ENCODE measurements at regions not wholly inside any gene's neighbourhood (a gene's known extent, or its start where the extent isn't known, plus 50 kb on each side); places are given as distances from the start of the nearest gene placed in this dataset.
A peak's percentile ranks its signal among the peaks of the same experiment; 100 is the strongest.
"Not testable (repeated sequence)": the region's sequence is repeated elsewhere in the genome, so short reads cannot be mapped to it uniquely, and the experiment has no call there.

DNA sequence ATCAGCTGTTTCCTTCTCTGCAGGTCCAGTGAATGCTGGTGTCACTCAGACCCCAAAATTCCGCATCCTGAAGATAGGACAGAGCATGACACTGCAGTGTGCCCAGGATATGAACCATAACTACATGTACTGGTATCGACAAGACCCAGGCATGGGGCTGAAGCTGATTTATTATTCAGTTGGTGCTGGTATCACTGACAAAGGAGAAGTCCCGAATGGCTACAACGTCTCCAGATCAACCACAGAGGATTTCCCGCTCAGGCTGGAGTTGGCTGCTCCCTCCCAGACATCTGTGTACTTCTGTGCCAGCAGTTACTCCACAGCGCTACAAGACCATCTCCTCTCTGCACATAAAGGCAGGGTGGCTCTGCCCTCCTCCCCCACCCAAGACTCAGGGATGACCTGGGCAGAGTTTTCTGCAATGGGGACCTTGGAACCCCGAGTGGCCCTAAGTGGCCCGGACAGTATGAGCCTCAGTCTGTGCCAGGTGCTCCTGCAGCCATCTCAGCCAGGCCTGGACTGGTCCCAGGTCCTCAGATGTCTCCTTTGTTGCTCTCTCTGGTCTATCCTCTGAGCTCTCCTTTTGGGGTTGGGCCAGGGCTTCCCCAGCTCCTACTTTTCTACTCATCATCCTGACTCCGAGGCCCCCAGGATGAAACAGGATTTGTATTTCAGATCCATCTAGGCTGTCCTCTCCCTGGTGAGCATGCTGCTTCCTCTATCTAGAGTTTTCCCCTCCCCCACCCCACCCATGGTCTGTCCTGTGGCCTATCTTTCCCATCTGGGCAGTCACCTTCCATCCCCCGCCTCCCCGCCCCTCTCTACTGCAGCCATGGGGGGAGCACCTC lies 212.1 kb upstream of the PRSS58 start:
- H3K27ac ChIP-seq, result no peak overlapping the region
- TF ChIP-seq, protein P1, sequence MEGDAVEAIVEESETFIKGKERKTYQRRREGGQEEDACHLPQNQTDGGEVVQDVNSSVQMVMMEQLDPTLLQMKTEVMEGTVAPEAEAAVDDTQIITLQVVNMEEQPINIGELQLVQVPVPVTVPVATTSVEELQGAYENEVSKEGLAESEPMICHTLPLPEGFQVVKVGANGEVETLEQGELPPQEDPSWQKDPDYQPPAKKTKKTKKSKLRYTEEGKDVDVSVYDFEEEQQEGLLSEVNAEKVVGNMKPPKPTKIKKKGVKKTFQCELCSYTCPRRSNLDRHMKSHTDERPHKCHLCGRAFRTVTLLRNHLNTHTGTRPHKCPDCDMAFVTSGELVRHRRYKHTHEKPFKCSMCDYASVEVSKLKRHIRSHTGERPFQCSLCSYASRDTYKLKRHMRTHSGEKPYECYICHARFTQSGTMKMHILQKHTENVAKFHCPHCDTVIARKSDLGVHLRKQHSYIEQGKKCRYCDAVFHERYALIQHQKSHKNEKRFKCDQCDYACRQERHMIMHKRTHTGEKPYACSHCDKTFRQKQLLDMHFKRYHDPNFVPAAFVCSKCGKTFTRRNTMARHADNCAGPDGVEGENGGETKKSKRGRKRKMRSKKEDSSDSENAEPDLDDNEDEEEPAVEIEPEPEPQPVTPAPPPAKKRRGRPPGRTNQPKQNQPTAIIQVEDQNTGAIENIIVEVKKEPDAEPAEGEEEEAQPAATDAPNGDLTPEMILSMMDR (IDR thresholded peaks at IDR 0.05), result no peak
- no peak for TF ChIP-seq ZFX (IDR thresholded peaks at IDR 0.05; ENCODE audit: borderline replicate concordance)

DNA sequence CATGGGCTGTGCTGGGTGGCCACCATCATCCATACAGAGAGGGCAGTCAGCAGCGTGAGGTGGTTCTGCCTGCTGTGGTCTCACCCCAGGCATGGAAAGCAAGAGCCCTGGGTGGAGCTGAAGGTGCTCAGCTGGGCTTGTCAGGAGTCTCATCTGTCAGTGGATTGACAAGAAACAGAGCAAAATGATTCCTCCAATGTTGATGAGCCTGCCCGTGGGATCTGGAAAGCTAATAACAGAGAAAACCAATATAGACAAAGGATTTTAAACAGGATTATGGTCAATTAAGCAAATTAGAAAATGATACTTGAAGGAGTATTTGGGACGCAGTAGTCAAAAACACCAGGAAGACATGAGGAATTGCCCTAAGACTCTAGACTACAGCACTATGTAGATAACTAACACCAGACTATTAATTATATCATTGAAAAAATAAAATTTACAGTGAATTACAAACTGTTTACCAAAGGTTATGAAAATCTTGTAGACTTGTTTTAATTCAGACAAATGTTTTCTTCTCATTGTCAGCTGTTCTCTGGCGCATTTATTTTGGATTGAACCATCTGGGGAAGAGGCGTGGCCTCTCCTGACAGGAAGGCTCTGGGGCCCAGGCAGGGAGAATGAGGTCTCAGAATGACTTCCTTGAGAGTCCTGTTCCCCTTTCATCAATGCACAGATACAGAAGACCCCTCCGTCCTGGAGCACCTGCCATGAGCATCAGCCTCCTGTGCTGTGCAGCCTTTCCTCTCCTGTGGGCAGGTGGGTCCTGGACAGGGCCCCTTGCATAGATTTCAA lies 211.2 kb upstream of the PRSS58 start:
- H3K27ac ChIP-seq, result no peak overlapping the region
- TF ChIP-seq ZFX (IDR thresholded peaks at IDR 0.05; ENCODE audit: borderline replicate concordance), result no peak

DNA sequence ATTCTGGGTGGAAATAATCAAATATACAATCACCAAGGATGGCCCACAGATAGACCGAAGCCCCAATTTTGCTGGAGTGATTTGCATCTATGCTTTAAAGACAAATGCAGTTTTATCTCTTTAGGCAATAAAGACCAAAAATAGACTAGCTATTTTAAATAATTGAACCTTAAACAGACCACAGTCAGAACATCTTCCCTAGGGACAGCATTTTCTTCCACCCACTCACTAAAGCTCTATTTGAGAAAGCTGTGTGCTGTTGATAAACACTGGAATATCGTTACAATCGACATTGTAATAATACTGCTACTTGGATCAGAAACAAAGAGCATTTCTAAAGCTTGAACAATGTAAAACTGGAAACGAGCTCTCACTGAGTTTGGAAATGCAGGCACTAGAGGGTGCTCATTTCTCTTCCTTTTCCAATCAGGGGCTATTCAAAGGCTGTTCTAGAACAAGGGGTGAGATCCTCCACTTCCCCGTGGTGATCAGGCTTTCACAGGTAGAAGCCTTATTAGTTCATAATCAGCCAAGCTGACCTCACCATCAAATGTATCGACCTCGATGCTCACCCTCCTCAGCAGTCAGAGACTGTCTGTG lies 209.3 kb upstream of the PRSS58 start:
- H3K27ac ChIP-seq, result not testable (repeated sequence)

DNA sequence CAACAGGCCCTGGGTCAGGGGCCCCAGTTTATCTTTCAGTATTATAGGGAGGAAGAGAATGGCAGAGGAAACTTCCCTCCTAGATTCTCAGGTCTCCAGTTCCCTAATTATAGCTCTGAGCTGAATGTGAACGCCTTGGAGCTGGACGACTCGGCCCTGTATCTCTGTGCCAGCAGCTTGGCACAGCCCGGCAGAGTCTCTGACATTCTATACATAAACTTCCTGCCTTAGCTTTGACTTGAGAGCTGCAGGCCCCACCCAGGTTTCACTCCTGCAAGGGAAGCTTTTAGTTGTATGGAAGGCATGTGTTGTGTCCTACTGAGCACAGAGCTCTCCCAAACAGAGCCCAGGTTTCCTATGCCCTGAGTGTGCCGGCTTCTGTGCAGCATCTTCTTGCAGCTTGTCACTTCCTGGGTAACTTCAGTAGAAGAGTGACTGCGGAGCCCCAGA lies 205.6 kb upstream of the PRSS58 start:
- H3K27ac ChIP-seq, result no peak overlapping the region
- no peak for TF ChIP-seq ZFX (IDR thresholded peaks at IDR 0.05; ENCODE audit: borderline replicate concordance)
- TF ChIP-seq, protein P1 (IDR thresholded peaks at IDR 0.05), result no peak

DNA sequence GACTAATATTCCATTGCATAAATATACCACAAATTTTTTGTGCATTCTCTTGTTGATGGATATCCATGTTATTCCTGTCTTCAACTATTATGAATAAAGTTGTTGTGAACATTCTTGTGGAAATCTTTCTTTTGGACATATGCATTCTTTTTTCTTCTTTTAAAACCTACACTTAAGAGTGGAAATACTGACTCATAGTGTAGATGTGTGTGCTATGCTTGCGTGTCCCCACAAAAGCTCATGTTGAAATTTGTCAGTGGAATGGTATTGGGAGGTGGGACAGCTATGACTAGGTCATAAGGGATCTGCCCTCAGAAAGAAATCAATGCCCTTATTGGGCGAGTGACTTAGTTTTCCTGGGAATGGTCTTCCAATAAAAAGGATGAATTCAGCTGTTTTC lies 203.6 kb upstream of the PRSS58 start:
- no peak overlapping the region for H3K27ac ChIP-seq
- no peak for TF ChIP-seq ZFX (IDR thresholded peaks at IDR 0.05; ENCODE audit: borderline replicate concordance)

DNA sequence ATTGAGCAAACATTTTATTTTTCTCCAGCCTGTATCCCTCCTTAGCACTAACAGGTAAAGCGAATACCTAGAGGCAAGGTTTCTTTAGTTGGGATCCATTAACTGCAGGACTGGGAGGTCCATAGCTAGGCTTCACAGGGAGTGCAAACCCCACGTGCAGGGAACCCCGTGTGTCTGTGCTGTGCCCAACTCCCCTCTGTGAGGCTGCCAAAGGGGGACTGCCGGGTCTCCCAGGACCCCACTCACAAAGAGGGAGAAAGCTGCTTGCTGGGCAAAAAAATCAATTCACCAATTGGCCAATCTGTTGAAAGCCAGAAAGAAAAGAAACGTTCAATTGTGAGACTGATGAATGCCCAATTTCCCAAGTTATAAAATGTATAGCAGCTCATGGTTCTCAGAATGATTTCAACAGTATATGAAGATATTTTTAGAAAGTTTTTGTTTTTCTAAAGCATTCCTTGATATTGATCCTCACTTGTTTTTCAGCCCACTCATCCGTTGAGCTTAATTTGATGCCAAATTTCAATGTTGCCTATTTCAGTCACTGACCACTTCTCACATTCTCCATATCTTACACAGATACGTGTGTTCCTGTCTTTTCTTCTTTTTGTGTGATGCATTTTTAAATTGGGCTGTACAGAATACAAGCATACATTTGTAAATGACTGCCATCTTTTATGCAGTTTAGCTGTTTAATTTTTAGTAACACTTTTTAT lies 202.7 kb upstream of the PRSS58 start:
- H3K27ac ChIP-seq, result no peak overlapping the region
- TF ChIP-seq, protein P1 (IDR thresholded peaks at IDR 0.05), result no peak
- no peak for TF ChIP-seq ZFX (IDR thresholded peaks at IDR 0.05; ENCODE audit: borderline replicate concordance)

DNA sequence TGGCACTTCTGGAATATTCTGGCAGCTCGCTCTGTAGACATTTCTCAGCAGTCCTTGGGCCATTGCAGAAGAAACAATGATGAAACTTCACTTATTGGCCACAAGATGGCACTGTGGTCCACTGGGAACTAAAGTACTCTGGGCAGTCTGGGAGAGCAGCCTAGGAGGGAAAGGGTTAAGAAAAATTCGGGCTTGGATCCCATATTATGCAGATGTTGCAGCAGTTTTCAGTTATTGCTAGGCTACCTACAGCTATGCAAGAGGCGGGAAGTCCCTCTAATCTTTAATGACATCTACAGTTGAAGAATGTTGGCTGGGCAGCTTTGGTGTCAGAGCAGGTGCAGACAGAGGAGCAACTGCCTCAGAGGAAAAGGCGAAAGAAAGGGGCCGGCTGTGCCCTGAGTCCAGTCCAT lies 201.7 kb upstream of the PRSS58 start:
- TF ChIP-seq ZFX (IDR thresholded peaks at IDR 0.05; ENCODE audit: borderline replicate concordance), result no peak
- TF ChIP-seq, protein P1 (IDR thresholded peaks at IDR 0.05), result peak; percentile 95
- H3K27ac ChIP-seq, result no peak overlapping the region

DNA sequence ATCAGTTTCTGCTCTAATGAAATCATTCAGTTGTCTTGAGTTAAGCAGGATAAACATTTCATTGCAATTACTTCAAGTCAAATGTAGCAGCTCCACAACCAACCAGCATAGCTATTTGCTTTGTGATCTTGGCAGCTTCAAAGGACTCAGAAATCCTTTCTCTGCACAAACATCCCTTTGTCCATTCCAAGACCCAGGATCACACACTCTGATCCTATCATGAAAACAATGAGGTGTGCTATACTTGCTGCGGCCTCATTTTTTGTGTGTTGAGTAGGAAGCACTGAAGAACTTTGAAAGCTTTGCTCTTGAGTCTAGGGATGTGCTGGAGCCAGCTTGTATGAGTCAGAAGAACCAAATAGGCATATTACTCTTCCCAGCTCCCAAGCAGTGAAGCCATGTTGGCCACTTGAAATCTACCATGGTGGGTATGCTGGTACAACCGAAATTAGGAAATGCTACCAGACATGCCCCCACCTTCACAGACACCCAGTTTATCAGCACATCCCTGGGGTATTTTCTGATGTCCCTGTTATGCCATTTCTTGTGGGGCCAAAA lies 199.4 kb upstream of the PRSS58 start:
- no peak overlapping the region for H3K27ac ChIP-seq
- TF ChIP-seq ZFX (IDR thresholded peaks at IDR 0.05; ENCODE audit: borderline replicate concordance), result no peak
- TF ChIP-seq, protein P1 (IDR thresholded peaks at IDR 0.05), result no peak

All from 22Rv1 (cell line).